Smooth muscle cell (in vitro differentiated cells): ENCODE measurements at regions not wholly inside any gene's neighbourhood (a gene's known extent, or its start where the extent isn't known, plus 50 kb on each side); places are given as distances from the start of the nearest gene placed in this dataset.

Experiments used
- DNase-seq: peaks from one replicate; lab custom pipeline; 2025; ENCODE audit not compliant: unreplicated experiment; lab: John Stamatoyannopoulos, UW
- H2AFZ ChIP-seq: fragments of 200-600 bp; sonication (generic); 2 replicates; pipeline ENCODE4 v1.6.0; 2016; ENCODE audit warnings: antibody characterized with exemption, low read depth, mild to moderate bottlenecking
- H3F3A ChIP-seq: fragments of 200-600 bp; sonication (generic); 2 replicates; pipeline ENCODE4 v1.6.0; 2017; ENCODE audit warnings: antibody characterized with exemption, low read depth
- H3K27ac ChIP-seq: fragments of 200-600 bp; sonication (generic); 2 replicates; pipeline ENCODE4 v1.5.1; 2016; ENCODE audit warnings: low read depth, mild to moderate bottlenecking
- H3K27me3 ChIP-seq: fragments of 200-600 bp; sonication (generic); 2 replicates; pipeline ENCODE4 v1.6.1; 2016; ENCODE audit warnings: low read depth, mild to moderate bottlenecking
- H3K36me3 ChIP-seq: fragments of 200-600 bp; sonication (generic); 2 replicates; pipeline ENCODE4 v1.5.1; 2016; ENCODE audit warnings: low read depth
- H3K4me1 ChIP-seq: fragments of 200-600 bp; sonication (generic); 2 replicates; pipeline ENCODE4 v1.5.1; 2016; ENCODE audit warnings: low read depth
- H3K4me2 ChIP-seq: fragments of 200-600 bp; sonication (generic); 2 replicates; pipeline ENCODE4 v1.6.0; 2016; ENCODE audit warnings: mild to moderate bottlenecking
- H3K4me3 ChIP-seq: fragments of 200-600 bp; sonication (generic); 2 replicates; pipeline ENCODE4 v1.5.1; 2016; ENCODE audit warnings: mild to moderate bottlenecking
- H3K79me2 ChIP-seq: fragments of 200-600 bp; sonication (generic); 2 replicates; pipeline ENCODE4 v1.6.0; 2016; ENCODE audit warnings: low read depth, mild to moderate bottlenecking
- H3K9ac ChIP-seq: fragments of 200-600 bp; sonication (generic); 2 replicates; pipeline ENCODE4 v1.6.0; 2016; ENCODE audit warnings: low read depth
- H3K9me3 ChIP-seq: fragments of 200-600 bp; sonication (generic); replicated peaks from 2 replicates; pipeline ENCODE4 v1.5.1; 2016; ENCODE audit warnings: low read depth
- H4K20me1 ChIP-seq: fragments of 200-600 bp; sonication (generic); 2 replicates; pipeline ENCODE4 v1.6.0; 2016; ENCODE audit warnings: low read depth
- WGBS: methylation state at CpG from one replicate; pipeline ENCODE4 v1.1.7; 2016; ENCODE audit warnings: low lambda C conversion rate; 5-methylcytosine and 5-hydroxymethylcytosine counted together
- TF ChIP-seq, protein P1 (sequence below): fragments of 200-600 bp; sonication (generic); IDR thresholded peaks from 2 replicates; pipeline ENCODE4 v1.5.1; 2017; ENCODE audit warnings: borderline replicate concordance, mild to moderate bottlenecking, antibody characterized with exemption; ENCODE audit not compliant: insufficient read depth, poor library complexity, severe bottlenecking

DNA sequence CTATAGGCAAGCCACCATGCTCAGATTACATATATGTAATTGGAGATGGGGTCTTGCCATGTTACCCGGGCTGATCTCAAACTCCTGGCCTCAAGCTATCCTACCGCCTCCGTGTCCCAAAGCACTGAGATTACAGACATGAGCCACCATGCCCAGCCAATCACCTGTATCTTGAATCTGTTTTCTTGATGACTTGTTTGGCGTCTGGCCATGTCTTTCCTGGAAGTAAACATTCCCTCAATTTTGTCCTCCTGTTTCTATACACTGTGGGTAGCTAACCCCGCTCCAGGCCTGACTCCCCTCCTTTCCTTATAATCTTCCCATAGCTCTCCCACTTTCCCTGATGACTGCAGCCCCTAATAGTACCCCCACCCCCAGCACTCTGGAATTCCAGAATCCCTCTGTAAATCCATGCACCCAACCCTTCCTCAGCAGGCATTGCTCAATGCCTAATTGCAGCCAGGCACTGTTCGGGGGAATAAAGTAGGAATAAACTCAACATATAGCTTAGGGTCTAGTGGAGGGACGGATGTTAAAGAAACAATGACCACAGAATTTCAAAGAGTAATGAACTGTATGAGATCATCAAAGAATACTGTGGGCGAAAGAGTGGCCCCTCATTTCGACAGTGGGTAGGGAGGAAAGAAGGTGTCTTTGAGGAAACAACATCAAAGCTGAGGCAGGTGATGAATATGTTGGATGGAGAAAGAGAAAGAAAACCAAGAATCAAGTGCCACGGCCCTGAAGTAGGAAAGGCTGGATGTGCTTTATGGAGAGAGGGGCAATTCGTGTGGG lies 161.5 kb downstream of the ADSS2 start:
- no peaks in the 10 kb centered on the region for H3K27me3 ChIP-seq
- H3F3A ChIP-seq = no peaks in the 10 kb centered on the region
- WGBS = 79% methylated on average over 11 of the region's 11 CpGs
- TF ChIP-seq, protein P1, sequence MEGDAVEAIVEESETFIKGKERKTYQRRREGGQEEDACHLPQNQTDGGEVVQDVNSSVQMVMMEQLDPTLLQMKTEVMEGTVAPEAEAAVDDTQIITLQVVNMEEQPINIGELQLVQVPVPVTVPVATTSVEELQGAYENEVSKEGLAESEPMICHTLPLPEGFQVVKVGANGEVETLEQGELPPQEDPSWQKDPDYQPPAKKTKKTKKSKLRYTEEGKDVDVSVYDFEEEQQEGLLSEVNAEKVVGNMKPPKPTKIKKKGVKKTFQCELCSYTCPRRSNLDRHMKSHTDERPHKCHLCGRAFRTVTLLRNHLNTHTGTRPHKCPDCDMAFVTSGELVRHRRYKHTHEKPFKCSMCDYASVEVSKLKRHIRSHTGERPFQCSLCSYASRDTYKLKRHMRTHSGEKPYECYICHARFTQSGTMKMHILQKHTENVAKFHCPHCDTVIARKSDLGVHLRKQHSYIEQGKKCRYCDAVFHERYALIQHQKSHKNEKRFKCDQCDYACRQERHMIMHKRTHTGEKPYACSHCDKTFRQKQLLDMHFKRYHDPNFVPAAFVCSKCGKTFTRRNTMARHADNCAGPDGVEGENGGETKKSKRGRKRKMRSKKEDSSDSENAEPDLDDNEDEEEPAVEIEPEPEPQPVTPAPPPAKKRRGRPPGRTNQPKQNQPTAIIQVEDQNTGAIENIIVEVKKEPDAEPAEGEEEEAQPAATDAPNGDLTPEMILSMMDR = no peak
- no peak overlapping the region for H3K27ac ChIP-seq
- no peaks in the 10 kb centered on the region for H3K9me3 ChIP-seq
- peak overlapping the region; percentile 24 for H2AFZ ChIP-seq
- H3K79me2 ChIP-seq = no peaks in the 10 kb centered on the region
- no peak overlapping the region for H3K4me2 ChIP-seq
- no peaks in the 10 kb centered on the region for H3K4me1 ChIP-seq
- H3K4me3 ChIP-seq = no peak overlapping the region
- no peaks in the 10 kb centered on the region for H4K20me1 ChIP-seq
- no peak overlapping the region for H3K9ac ChIP-seq
- DNase-seq = no peak
- no peaks in the 10 kb centered on the region for H3K36me3 ChIP-seq

DNA sequence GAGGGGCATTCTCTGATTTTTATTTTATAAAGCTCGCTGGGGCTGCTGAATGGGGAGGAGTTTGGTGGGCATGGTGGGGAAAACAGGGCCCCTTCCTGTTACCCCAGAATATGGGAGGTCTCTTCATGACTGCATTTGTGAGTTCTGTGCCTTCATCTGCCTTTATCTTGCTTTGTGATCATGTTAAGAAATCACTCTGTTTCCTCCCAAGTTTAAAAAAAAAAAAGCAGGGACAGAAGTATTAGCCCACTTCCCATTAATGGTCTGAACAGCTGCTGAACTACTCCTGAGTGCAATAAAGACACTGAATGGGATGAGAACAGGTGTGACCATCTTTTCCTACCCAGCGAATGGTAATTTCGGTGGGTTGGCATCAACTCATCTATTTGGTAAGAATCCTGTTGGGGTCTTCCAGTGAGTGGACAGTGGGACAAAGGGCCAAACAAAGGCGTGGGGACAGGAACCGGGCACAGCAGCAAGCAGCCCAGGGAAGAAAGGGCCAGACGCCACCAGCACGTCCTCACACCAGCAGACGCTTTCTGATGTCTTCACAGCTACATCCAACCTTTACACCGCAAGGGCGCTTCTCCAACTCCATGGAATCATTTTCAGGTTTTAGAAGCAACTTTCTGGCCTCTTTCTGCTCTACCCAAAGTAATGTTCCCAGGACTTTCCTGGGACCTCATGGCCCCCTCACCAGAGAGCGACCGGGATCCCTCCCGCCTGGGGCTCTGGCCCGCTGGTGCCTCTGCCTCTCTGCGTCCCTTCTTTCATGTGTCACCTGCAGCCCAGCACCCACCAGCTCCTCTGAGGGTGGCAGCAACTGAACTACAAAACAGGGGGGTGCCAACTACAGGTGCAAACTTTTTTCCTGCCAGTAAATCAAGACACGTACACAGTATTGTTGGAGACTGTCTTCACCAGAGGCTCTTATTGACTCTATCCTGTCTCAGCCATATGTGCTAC lies 160.2 kb downstream of the ADSS2 start:
- H4K20me1 ChIP-seq = no peaks in the 10 kb centered on the region
- H3F3A ChIP-seq = peaks cover 6% of the 10 kb centered on the region
- H3K4me3 ChIP-seq = no peak overlapping the region
- H3K9me3 ChIP-seq = no peaks in the 10 kb centered on the region
- TF ChIP-seq, protein P1 = no peak
- no peaks in the 10 kb centered on the region for H3K27me3 ChIP-seq
- no peaks in the 10 kb centered on the region for H3K36me3 ChIP-seq
- H3K79me2 ChIP-seq = no peaks in the 10 kb centered on the region
- H3K4me1 ChIP-seq = no peaks in the 10 kb centered on the region
- 90% methylated on average over 16 of the region's 16 CpGs for WGBS
- DNase-seq = no peak
- H3K27ac ChIP-seq = no peak overlapping the region
- H3K9ac ChIP-seq = no peak overlapping the region
- no peak overlapping the region for H3K4me2 ChIP-seq
- no peak overlapping the region for H2AFZ ChIP-seq

DNA sequence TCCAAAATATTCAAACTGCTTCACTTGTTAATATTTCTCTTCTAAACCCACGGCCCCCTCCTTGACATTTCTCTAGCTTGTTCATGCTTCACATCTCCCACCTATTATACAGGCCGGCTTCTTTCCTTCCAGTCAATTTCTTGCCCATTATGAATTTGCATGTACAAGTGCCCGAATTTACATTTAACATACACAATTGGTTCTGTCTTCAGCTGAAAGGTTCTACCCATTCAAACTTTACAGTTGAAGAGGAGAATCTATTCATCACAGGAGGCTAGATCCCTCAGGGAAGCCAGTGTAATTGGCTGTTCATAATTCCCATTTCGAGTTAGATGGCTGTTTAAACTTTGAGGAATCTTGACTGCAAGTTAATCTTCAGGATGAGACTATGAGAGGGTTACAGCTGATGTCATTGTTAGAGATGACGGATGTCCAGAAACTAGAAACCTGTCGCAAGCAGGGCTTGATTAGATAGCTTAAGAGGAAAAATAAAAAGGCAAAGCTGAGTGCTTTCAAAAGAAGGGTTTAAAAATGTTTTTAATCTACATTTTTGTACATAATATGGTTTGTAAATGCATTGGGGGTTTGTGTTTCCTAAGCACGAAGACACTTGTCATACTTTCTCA lies 157.0 kb downstream of the ADSS2 start:
- no peaks in the 10 kb centered on the region for H3K36me3 ChIP-seq
- 82% methylated on average over 7 of the region's 7 CpGs for WGBS
- TF ChIP-seq, protein P1 = no peak
- H3F3A ChIP-seq = peaks cover 9% of the 10 kb centered on the region
- no peak overlapping the region for H3K27ac ChIP-seq
- no peaks in the 10 kb centered on the region for H3K79me2 ChIP-seq
- no peaks in the 10 kb centered on the region for H3K9me3 ChIP-seq
- no peak for DNase-seq
- no peak overlapping the region for H3K4me2 ChIP-seq
- H3K4me3 ChIP-seq = no peak overlapping the region
- no peaks in the 10 kb centered on the region for H4K20me1 ChIP-seq
- H2AFZ ChIP-seq = no peak overlapping the region
- H3K27me3 ChIP-seq = no peaks in the 10 kb centered on the region
- no peak overlapping the region for H3K9ac ChIP-seq
- no peaks in the 10 kb centered on the region for H3K4me1 ChIP-seq
